ENCODE measurements at regions not wholly inside any gene's neighbourhood (a gene's known extent, or its start where the extent isn't known, plus 50 kb on each side); places are given as distances from the start of the nearest gene placed in this dataset.

GRCh38 chr20:22502731-22503191 lies 81.6 kb downstream of the FOXA2 start (continued):
- TF ChIP-seq THAP9 (CRISPR knock-in tag; IDR thresholded peaks at IDR 0.05; ENCODE audit: borderline replicate concordance) (no peak), THRA (CRISPR knock-in tag; IDR thresholded peaks at IDR 0.05; ENCODE audit: borderline replicate concordance) (no peak), ZNF782 (CRISPR knock-in tag; IDR thresholded peaks at IDR 0.05; ENCODE audit: borderline replicate concordance) (no peak), HMGXB4 (CRISPR knock-in tag; IDR thresholded peaks at IDR 0.05; ENCODE audit: borderline replicate concordance in 1 of 2, low read depth in 1 of 2) (no peak), NFE2L2 (IDR thresholded peaks at IDR 0.05; ENCODE audit: low read length) (no peak), ZSCAN30 (CRISPR knock-in tag; IDR thresholded peaks at IDR 0.05) (no peak), PHF8 (CRISPR knock-in tag; IDR thresholded peaks at IDR 0.05) (0 out of 2 replicates have a peak, but pooled peaks have one; percentile 8), NFRKB (IDR thresholded peaks at IDR 0.05) (no peak), ZNF878 (CRISPR knock-in tag; IDR thresholded peaks at IDR 0.05) (no peak), ZNF205 (CRISPR knock-in tag; IDR thresholded peaks at IDR 0.05) (no peak), SNAPC4 (CRISPR knock-in tag; IDR thresholded peaks at IDR 0.05) (no peak), ZSCAN25 (CRISPR knock-in tag; IDR thresholded peaks at IDR 0.05) (no peak), PRDM10 (CRISPR knock-in tag; IDR thresholded peaks at IDR 0.05; ENCODE audit: low read depth) (no peak), SRSF4 (IDR thresholded peaks at IDR 0.05; ENCODE audit: low read depth, low read length, poor library complexity, severe bottlenecking) (no peak), KLF13 (CRISPR knock-in tag; IDR thresholded peaks at IDR 0.05) (no peak)

All from HepG2 (cell line).